SK-N-MC (cell line): ENCODE measurements at regions not wholly inside any gene's neighbourhood (a gene's known extent, or its start where the extent isn't known, plus 50 kb on each side); places are given as distances from the start of the nearest gene placed in this dataset.

Source experiments
- EZH2 ChIP-seq: fragments of 200-600 bp; sonication (generic); IDR thresholded peaks from one replicate; pipeline ENCODE4 v1.6.1; 2017; ENCODE audit warnings: antibody characterized with exemption
- POLR2AphosphoS5 ChIP-seq: IDR thresholded peaks from 2 replicates; pipeline ENCODE4 v1.6.1; 2012; ENCODE audit warnings: mild to moderate bottlenecking, low read depth, low read length, borderline replicate concordance

GRCh38 chr15:77741106-77741505, 108.4 kb upstream of the LINGO1 start:
- TF ChIP-seq POLR2AphosphoS5 (no peak), EZH2 (no peak)
